ENCODE measurements at regions not wholly inside any gene's neighbourhood (a gene's known extent, or its start where the extent isn't known, plus 50 kb on each side); places are given as distances from the start of the nearest gene placed in this dataset.

DNA sequence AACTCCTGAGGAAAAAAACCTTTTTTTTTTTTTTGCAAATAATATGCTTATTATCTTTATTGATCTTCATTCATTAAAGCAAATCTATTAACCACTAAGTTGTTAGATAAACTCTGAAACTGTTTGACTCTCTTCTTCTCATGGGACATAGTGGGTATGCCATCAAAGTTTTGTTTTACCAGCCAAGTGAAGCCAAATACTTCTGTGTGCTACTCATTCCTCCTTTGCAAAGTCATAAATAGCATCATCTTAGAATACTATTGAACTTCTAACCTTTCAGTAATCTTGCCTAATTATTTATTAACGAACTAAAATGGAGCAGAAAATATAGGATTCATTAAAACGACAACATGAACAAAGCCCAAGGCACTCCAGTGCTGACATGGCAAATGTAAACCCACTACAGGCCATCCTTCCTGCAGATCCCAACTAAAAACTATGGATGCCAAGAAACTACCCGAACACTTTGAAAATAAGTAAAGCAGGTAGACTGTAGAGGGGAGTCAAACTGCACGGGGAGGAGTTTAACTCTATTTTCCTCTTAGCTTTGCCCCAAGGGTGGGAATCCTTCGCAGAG lies 61.2 kb upstream of the ODAD2 start (continued):
- TF ChIP-seq, protein P1, sequence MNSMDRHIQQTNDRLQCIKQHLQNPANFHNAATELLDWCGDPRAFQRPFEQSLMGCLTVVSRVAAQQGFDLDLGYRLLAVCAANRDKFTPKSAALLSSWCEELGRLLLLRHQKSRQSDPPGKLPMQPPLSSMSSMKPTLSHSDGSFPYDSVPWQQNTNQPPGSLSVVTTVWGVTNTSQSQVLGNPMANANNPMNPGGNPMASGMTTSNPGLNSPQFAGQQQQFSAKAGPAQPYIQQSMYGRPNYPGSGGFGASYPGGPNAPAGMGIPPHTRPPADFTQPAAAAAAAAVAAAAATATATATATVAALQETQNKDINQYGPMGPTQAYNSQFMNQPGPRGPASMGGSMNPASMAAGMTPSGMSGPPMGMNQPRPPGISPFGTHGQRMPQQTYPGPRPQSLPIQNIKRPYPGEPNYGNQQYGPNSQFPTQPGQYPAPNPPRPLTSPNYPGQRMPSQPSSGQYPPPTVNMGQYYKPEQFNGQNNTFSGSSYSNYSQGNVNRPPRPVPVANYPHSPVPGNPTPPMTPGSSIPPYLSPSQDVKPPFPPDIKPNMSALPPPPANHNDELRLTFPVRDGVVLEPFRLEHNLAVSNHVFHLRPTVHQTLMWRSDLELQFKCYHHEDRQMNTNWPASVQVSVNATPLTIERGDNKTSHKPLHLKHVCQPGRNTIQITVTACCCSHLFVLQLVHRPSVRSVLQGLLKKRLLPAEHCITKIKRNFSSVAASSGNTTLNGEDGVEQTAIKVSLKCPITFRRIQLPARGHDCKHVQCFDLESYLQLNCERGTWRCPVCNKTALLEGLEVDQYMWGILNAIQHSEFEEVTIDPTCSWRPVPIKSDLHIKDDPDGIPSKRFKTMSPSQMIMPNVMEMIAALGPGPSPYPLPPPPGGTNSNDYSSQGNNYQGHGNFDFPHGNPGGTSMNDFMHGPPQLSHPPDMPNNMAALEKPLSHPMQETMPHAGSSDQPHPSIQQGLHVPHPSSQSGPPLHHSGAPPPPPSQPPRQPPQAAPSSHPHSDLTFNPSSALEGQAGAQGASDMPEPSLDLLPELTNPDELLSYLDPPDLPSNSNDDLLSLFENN (IDR thresholded peaks at IDR 0.05; ENCODE audit: low read depth in 2 of 2, low read length in 2 of 2): no peak
- TF ChIP-seq, protein P2, sequence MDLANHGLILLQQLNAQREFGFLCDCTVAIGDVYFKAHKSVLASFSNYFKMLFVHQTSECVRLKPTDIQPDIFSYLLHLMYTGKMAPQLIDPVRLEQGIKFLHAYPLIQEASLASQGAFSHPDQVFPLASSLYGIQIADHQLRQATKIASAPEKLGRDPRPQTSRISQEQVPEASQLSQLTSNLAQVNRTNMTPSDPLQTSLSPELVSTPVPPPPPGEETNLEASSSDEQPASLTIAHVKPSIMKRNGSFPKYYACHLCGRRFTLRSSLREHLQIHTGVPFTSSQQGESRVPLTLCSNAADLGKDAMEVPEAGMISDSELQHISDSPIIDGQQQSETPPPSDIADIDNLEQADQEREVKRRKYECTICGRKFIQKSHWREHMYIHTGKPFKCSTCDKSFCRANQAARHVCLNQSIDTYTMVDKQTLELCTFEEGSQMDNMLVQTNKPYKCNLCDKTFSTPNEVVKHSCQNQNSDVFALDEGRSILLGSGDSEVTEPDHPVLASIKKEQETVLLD (IDR thresholded peaks at IDR 0.05): no peak
- no peak for TF ChIP-seq GATAD2A (IDR thresholded peaks at IDR 0.05)
- TF ChIP-seq MXI1 (IDR thresholded peaks at IDR 0.05; ENCODE audit: low read depth, low read length): no peak
- TF ChIP-seq, protein P3, sequence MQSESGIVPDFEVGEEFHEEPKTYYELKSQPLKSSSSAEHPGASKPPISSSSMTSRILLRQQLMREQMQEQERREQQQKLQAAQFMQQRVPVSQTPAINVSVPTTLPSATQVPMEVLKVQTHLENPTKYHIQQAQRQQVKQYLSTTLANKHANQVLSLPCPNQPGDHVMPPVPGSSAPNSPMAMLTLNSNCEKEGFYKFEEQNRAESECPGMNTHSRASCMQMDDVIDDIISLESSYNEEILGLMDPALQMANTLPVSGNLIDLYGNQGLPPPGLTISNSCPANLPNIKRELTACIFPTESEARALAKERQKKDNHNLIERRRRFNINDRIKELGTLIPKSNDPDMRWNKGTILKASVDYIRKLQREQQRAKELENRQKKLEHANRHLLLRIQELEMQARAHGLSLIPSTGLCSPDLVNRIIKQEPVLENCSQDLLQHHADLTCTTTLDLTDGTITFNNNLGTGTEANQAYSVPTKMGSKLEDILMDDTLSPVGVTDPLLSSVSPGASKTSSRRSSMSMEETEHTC (IDR thresholded peaks at IDR 0.05): no peak
